NCI-H2107 treated with DMSO at 0.1 percent for 48 hours (cell line): ENCODE measurements at regions not wholly inside any gene's neighbourhood (a gene's known extent, or its start where the extent isn't known, plus 50 kb on each side); places are given as distances from the start of the nearest gene placed in this dataset.
A peak's percentile ranks its signal among the peaks of the same experiment; 100 is the strongest.

Experiments used
- DNase-seq: peaks from one replicate; lab custom pipeline; 2025; ENCODE audit not compliant: unreplicated experiment; lab: John Stamatoyannopoulos, UW

DNA sequence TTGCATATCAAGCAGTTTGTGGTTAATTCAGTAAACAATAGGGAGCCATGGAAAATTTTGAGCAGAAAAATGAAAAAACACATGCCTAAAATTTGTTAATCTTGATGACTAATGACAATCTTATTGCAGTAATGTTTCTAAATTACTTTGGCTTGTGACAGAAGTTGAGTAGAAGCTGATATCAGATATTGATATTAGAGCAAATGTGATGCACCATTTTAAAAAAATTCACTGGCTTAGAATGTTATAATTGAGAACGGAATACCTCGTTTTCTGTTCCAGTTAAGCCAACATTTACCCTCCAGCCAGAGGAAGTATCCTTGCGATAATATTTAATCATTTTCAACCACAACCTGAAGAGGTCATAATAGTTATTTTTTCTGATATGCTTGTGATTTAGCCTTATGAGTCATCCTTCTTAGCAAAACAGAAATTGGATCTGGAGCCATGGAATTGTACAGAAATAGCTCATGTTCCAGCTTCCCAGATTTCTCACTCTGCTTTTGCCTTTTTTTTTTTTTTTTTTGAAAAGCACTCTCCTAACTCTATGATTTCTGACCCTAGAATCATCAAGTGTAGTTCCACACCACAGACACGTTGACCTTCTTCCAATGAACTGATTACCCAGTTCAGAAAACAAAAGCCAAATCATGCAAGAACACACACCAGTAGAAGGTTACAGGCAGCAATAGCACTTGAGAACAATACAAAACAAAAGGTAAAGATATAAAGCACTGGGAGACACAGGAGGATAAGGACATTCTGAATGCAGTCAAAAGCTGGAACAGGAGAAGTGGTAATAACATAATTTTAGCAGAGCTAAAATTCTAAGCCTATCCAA lies 96.8 kb upstream of the PHYHIPL start:
- DNase-seq = peak; percentile 5

DNA sequence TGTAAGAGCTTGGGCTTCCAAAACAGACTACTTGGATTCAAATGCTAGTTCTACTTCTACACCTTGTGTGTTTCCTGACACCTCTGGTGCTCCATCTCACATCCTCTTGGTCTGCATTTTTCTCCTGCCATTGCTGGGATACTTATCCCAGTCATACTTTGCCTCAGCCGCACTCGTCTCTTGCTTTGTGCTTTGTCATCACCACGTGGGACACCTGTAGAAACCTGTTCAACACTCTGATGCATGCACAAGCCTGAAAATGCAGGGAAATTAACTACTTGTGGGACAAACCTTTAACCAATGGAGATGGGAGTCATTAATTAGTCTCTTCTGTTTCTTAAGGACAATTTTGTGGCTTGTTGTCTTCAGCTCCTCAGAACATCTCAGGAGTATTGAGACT lies 94.2 kb upstream of the PHYHIPL start:
- DNase-seq = no peak

DNA sequence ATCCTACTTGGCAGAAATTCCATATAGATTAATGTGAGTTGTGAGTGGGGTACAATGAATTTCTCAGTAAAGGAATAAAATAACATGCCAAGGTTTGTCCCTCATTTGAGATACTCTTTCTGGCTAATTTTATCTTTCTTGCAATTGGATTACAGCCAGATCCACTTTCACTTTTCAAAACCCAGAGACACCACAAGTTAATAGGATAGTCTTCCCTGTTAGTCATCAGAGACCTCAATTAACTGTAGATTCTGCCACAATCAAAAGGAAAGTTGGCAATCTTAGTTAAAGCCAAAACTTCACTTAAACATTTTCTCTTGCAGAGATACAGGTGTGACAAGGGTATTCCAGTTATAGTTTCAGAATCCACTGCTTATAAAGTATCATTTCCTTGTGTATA lies 91.4 kb upstream of the PHYHIPL start:
- DNase-seq = no peak

DNA sequence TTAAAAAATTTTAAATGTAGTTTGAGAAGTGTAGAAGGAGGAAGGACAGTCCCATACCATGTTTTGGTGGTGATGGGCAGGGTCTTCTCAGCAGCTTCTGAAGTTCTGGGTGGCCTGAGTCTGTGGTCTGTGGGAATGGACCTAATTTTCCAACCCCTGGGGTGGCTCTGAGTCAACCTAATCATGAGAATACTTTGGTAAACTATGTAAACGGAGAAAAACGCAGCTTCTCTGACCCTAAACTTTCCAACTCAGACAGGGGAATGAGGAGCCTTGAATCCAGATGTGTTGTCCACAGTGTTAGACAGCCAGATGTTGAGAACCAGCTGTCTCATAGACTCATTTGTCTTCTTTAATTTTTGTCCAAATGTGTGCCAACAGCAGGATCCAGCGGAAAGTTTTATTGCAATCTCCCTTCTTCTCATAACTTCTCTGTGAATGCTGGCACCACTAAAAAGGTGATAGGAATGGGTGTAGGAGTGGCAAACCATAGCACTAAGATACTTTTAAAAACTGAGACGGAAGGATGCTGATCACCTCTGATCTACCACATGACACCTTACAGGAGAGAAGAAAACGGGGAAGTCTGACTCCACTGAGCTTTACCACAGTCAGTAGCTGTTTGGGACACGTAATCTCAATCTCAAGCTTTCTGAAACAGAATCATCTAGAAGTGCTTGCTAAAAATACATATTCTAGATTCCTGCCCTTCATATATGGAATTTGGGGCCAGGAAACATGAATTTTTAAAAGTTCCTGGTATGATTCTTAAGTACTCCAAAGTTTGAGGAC lies 90.5 kb upstream of the PHYHIPL start:
- DNase-seq = no peak

DNA sequence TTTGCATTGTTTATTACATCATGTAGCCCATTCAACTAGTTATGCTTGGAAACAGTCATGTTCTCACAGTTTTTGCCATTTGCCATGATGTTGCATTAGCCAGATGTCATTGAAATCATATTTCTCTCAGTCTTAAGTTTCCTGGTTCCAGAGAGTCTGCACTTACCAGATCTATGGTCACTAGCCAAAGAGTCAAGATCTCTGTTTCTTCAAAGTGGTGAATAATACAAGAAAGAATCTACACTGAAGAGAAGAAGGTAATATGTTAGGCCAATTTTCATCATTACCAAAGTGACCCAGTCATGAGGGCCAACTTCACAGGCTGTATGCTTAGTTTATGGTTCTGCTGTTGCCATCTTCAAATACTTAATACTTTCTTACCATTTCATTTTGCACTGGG lies 89.0 kb upstream of the PHYHIPL start:
- no peak for DNase-seq

DNA sequence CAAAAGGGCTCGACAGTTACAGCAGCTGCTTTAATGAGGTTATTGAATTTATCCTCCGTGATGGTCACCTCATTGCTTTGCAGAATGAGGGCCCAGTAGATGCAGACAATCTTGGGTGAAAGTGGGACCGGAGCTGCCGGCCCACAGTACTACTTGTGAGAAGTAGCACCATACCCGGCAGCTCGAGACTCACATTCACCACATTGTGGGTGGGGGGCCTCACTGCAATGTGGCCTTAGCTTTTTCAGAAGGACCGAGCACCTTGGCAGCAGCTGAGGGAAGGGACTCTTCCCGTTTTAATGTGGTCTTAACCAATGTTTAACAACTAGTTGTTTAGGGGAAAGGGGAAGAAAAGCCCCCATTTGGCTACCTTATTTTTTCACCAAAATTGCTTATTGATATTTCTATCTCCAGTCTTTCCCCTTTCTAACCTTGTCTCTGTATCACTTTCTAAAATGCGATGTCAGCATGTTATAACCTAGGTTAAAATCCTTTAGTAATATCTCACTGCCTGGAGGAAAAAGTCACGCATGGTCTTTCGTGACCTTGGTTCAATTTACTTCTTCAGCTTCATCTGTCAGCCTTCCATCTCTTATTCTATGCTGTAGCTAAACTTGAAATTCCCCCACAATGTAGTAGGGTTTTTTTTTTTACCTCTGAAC lies 87.4 kb upstream of the PHYHIPL start:
- no peak for DNase-seq

DNA sequence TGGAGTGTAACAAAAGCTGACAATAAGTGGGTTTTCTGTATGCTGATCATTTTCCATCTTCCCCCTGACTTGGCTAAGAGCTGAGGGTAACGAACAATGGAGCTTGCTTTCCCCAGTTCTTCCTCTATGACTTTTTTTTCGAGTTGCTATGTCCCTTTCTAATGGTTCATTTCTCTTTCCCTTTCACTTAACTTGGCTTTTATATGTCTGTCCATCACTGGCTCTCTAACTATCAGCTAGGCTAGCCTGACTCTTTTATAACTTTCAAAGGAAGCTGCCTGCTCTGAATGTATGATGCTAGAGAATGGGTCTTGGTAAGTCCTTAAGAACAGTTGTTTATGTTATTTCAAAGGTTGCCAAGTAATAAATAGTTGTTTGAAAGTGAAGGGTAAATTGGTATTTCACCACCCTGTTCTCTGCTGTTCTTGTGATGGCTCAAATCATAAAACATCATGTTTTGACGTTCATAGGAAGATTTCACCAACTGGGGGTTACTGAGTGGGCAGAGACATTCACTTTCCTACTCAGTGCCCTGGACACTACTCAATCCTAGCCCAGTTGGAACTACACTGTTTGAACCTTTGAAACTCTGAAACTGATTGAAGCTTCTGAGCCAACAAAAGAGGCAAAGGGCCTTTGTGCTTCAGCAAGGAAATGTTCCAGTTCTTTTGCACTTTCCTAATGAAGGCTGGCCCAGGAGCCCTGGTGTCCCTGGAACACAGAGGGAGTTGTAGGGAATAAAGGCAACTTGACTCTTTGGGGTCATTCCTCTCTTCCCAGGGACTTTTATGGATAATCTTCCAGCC lies 85.4 kb upstream of the PHYHIPL start:
- no peak for DNase-seq

DNA sequence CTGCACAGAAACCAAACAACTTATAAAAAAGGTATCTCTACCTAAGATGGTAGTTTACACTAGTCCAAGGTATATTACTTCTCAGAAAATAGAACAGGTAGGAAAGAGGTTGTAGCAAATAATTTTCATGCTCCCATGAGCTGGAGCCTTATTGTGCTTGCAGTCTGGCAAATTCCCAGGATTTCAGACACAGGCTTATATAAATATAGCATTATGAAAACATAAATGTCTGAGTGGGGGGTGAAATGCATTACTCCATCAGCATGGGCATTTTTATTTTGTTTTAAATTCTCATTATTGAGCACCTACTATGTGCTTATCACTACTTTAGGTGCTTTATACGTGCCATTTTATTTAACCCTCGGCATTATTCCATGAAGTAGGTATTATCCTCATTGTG lies 83.0 kb upstream of the PHYHIPL start:
- DNase-seq = no peak

DNA sequence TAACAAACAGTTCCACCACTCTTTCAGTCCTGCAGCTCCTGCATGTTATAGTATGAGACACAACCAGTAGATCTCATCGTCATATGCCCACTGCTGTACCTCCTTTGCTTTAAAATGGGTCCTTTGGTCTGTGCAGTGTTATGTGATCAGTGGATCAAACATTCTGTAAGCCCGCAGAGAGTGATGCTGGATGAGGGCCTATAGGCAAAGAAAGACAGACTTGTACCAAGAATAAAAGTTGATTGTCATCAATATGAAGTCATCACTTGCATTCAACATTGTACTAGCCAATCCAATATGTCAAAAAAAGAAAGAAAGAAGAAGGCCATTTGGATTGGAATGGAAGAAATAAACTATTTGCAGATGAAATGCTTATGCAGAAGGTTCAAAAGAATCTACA lies 79.8 kb upstream of the PHYHIPL start:
- no peak for DNase-seq

DNA sequence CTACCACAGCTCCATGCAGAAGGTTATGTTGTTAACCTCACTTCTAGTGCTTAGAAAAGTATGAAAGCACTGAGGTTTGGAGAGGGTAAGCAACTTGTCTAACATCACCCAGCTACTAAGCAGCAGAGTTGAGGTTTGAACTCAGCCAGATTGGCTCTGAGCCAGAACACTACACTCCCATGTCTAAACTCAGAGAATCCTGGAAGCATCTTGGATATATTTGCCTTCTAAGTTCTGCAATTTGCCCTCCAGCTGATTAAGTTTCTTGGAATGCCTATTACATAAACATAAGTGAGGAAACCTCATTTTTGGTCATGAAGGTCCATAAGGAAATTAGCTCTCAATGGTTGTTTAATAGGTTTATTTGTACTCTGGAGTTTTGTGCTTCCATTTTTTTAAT lies 78.1 kb upstream of the PHYHIPL start:
- no peak for DNase-seq

DNA sequence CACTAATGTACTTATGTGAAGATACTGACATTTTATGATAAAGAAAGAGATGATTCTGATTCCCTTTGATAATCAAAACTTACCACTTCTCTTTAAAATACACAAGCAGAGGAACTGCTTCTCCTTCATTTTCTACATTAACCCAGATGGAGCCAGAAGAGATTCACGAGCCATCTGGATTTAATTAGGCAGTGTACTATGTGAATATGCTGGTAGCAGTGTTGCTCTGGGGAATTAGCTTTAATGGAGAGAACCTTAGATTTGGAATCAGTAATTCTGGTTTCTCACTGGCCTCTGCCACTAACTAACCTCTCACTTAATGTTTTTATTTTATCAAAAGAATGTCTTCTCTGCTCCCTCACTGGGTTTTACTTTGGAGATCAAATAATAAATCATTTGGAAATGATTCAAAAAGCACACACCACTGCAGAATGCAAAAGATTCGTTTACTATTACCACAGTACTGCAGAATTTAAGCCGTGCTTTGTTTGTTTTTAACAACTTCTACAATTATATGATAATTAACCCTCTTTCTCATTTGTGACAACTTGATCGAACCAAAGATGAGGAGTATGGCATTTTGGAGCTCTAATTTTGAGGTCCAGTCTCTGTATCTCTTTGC lies 77.5 kb upstream of the PHYHIPL start:
- no peak for DNase-seq

DNA sequence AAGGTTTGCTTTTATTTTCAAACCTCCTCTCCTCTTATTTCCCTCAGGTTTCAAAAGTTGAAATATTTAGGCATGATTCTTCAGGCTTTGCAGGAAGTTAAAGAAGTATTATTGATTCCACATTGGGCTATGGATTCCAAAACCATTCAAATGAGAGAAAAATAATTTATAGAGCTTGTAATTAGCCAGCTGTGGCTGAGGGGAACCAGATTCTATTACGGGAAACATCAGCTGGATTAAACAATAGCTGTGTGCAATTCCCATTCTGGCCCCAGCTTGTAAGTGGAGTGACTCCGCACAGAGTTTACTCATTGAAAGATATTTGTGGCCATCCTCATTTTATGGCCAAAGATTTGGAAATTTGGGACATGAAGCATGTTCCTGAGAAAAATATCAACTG lies 77.0 kb upstream of the PHYHIPL start:
- no peak for DNase-seq

DNA sequence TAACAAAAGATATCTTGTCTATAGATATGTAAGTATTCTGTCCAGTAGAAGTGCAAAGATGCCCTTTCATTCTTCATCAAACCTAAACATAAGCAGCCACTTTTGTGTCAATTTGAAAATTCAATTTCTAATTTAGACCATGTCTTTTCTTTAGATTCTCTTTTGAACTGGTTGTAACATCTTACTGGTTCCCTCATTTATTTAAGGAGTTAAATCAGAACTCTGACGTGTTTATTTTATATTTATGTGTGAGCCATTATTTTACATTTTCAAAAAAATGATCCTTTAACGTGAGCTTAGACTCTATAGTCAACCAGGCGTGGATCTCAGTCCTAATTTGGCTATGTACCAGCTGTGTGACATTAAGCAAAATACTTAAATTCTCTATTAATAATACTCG lies 74.0 kb upstream of the PHYHIPL start:
- DNase-seq = no peak

DNA sequence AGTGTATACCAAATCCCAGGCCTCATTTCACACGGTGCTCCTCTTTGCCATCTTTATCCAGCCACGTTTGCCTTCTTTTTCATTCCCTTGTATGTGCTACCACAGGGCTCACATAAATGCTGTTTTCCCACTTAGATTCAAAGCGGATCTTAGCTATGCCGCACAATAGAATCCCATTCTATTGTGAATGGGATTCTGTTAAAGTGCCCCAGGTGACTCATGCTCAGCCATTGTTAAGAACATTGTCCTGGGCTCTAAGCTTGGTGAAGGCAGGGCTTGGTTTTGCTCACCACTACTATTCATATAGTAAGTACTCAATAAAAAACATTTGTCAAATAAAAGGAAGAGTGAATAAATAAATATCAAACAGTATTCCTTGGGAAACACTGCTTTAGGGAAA lies 72.3 kb upstream of the PHYHIPL start:
- no peak for DNase-seq

DNA sequence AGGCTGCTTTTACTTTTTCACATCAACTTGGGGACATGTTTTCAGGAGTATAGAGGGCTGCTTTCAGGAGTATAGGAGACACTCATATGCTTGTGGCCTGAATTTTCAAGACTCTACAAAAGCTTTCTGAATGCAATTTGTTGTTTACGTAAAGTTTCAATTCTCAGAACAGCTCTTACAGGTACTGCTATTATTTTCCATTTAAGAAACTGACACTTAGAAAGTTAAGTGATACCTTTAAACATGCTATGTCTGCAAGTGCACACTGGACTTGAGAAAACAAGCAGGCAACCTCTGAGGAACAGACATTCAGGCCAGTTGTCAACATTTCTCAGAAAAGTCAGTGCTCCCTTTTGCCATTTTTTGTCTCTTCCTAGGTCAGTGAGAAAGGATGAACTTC lies 70.0 kb upstream of the PHYHIPL start:
- DNase-seq = no peak

DNA sequence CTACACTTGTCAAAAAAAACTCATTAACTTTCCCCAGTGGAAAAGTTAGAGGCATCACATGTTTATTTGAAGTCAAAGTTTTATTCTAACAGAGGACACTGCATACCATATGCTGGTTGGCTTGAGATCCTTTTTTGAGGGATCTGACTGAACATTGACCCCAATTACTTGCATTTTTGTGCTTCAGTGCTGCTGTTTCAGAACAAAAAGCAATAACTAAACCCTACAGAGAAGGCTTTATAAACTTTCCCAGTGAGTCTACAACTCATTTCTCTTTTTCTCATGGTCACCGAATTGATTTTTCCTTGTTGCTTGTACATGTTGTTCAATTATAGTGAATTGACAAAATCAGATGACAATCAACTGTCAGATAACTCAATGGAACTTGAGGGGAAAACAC lies 69.3 kb upstream of the PHYHIPL start:
- no peak for DNase-seq

DNA sequence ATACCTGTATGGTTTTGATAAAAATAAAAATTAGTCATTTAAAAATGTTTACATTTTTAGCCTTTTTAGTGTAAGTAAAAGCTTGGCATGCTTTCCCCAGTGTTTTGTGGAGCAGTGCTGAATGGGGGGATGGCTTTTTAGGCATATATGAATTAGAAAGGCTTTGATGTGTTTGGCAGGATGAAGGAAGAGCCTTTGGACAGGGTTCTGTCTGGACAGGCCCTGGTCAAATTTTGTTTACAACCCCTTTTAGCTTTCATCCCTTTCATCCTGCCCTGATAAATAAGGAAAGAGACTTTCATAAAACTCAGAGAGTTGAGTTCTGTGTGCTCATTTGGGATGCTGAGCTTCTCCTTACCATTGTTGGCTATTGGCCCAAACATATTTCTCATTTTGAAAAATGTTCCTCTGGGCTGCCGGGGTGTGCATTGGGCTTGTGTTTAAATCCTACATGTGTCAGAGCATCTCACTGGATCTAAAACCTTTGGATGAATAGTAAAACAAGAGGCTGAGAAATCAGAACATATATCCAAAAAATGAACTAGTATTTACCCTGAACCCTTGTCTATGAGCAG lies 68.1 kb upstream of the PHYHIPL start:
- no peak for DNase-seq

DNA sequence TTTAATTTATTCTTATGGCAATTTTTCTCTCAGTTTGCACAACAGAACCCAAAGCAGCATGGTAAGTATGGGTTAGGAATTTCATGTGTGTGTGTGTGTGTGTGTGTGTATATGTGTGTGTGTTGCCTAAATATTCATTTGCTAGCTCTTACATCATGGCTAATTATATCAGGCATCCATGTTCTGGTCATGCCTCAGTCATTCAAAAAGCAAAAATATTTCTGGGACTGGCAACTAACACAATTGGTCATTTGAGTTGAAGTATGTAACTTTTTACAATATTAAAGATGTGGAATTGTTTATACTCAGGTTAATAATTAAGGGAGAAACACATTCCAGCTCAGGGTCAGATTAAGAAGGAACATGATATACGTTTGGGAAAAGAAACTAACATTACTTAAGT lies 67.6 kb upstream of the PHYHIPL start:
- DNase-seq = no peak

DNA sequence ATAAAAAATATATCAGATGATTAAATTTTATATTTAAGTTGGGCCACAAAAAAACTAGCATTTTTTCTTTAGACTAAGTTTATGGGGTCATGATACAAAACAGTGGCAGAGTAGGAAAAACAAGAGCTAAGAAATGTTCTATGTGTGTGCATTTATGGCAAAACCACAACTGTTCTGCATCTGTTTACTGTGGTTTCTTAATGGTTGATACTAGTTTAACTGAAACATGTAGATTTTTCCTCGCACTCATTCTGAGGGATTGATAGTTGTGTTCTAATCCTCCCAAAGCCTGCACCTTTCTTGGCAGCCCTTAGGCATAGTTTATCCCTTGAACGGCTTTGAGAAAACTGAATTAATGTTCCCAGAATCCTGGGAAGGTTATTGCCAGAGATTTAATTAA lies 66.6 kb upstream of the PHYHIPL start:
- no peak for DNase-seq

DNA sequence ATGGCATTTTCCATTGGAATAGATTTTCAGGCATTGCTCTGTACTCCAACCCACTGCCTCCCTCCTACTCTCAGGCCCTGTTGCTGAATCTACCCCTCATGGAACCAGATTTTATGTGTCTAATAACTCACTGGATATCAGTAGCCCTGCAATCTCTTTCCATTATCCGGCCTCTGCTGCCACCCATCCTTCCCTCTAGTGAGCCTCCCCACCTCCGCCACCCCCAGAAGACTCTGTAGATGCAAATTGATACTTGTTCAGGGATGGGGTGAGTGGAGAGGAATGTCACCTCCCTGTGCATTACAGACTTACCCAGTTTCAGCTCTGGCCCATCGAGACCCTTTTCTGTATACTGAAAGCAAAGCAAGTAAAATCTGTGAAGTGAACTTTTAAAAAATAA lies 52.3 kb upstream of the PHYHIPL start:
- DNase-seq = no peak
